Retina (tissue), 1 donor: ENCODE measurements at regions not wholly inside any gene's neighbourhood (a gene's known extent, or its start where the extent isn't known, plus 50 kb on each side); places are given as distances from the start of the nearest gene placed in this dataset.

Experiments used
- DNase-seq: peaks from one replicate; pipeline ENCODE4 v3.0.0-alpha.2; 2016

- no peak for DNase-seq
These were observed 334.2 kb upstream of the SLC30A5 start for GRCh38 chr5:68759593-68759992.

- no peak for DNase-seq
These were observed 331.6 kb upstream of the SLC30A5 start for GRCh38 chr5:68762201-68762600.

- no peak for DNase-seq
These were observed 326.8 kb upstream of the SLC30A5 start for GRCh38 chr5:68766952-68767464.

GRCh38 chr5:68770551-68770950 lies 323.3 kb upstream of the SLC30A5 start:
- no peak for DNase-seq

GRCh38 chr5:68771221-68771620 lies 322.6 kb upstream of the SLC30A5 start:
- DNase-seq, result no peak

GRCh38 chr5:68771732-68772131 lies 322.1 kb upstream of the SLC30A5 start:
- no peak for DNase-seq

- DNase-seq, result no peak
These were observed 317.4 kb upstream of the SLC30A5 start for GRCh38 chr5:68776381-68776780.

GRCh38 chr5:68777135-68777534 lies 316.7 kb upstream of the SLC30A5 start:
- DNase-seq, result no peak

GRCh38 chr5:68778484-68778883 lies 315.3 kb upstream of the SLC30A5 start:
- DNase-seq, result no peak

GRCh38 chr5:68780299-68780955 lies 313.4 kb upstream of the SLC30A5 start:
- DNase-seq, result no peak

- no peak for DNase-seq
These were observed 300.7 kb upstream of the SLC30A5 start for GRCh38 chr5:68793074-68793473.

- no peak for DNase-seq
These were observed 299.8 kb upstream of the SLC30A5 start for GRCh38 chr5:68793993-68794392.

GRCh38 chr5:68795190-68795589 lies 298.6 kb upstream of the SLC30A5 start:
- DNase-seq, result no peak

GRCh38 chr5:68798877-68799843 lies 294.7 kb upstream of the SLC30A5 start:
- DNase-seq, result no peak

- DNase-seq, result no peak
These were observed 291.4 kb upstream of the SLC30A5 start for GRCh38 chr5:68802430-68802829.

GRCh38 chr5:68803881-68804319 lies 289.9 kb upstream of the SLC30A5 start:
- DNase-seq, result no peak

GRCh38 chr5:68804343-68804742 lies 289.5 kb upstream of the SLC30A5 start:
- no peak for DNase-seq

GRCh38 chr5:68805444-68805843 lies 288.4 kb upstream of the SLC30A5 start:
- no peak for DNase-seq

- no peak for DNase-seq
These were observed 276.2 kb upstream of the SLC30A5 start for GRCh38 chr5:68817632-68818031.

- DNase-seq, result no peak
These were observed 275.6 kb upstream of the SLC30A5 start for GRCh38 chr5:68818057-68818695.

- DNase-seq, result no peak
These were observed 274.9 kb upstream of the SLC30A5 start for GRCh38 chr5:68818870-68819269.

- DNase-seq, result no peak
These were observed 272.8 kb upstream of the SLC30A5 start for GRCh38 chr5:68821056-68821455.

- DNase-seq, result no peak
These were observed 271.0 kb upstream of the SLC30A5 start for GRCh38 chr5:68822796-68823195.
